ENCODE measurements at regions not wholly inside any gene's neighbourhood (a gene's known extent, or its start where the extent isn't known, plus 50 kb on each side); places are given as distances from the start of the nearest gene placed in this dataset.

DNA sequence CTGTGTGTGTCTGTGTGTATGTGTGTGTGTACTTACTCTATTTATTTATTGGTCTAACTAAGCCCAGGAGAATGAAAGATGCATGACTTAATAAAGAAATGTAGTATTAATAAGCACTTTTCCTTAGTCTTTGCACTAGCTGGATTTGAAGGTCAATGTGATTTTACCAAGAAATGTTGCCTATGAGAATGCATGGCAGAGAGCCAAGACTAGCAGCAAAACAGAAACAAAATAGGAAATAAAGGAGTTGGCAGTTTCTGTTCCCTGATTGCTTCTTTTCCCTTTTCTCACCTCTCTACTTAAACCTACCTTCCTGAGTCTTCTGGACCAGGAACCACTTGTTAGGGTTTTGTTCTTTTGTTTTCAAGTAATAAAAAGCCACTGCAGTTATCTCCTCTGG, 286.1 kb downstream of the KCTD12 start:
- Histone ChIP-seq H3K18ac (ENCODE audit: insufficient read length, low read depth, low read length) (no peak overlapping the region), H3K4me1 (ENCODE audit: insufficient read depth, low read length) (no peaks in the 10 kb centered on the region), H3K79me1 (ENCODE audit: insufficient read depth, low read depth, low read length, poor library complexity, severe bottlenecking) (no peaks in the 10 kb centered on the region), H3K27ac (ENCODE audit: insufficient read length, low read depth, low read length) (no peak overlapping the region), H3T11ph (ENCODE audit: low read length) (no peak overlapping the region), H3K23me2 (ENCODE audit: insufficient read length, low read depth, low read length, poor library complexity, severe bottlenecking) (no peaks in the 10 kb centered on the region), H4K20me1 (ENCODE audit: control insufficient read depth, insufficient read depth, insufficient read length) (no peaks in the 10 kb centered on the region), H3K27me3 (ENCODE audit: insufficient read depth, low read length) (no peaks in the 10 kb centered on the region), H4K5ac (ENCODE audit: insufficient read length, low read depth, low read length) (no peak overlapping the region), H4K91ac (ENCODE audit: insufficient read length, low read depth, low read length) (no peak overlapping the region), H2BK5ac (ENCODE audit: insufficient read length, low read length) (no peak overlapping the region), H3K56ac (ENCODE audit: insufficient read length, low read depth, low read length) (no peak overlapping the region), H4K8ac (replicated peaks; ENCODE audit: insufficient read length, low read depth, low read length) (no peak overlapping the region), H2BK20ac (ENCODE audit: low read depth, low read length, poor library complexity, severe bottlenecking) (no peak overlapping the region), H2AFZ (ENCODE audit: low read length) (no peak overlapping the region), H2BK15ac (ENCODE audit: low read depth, low read length) (no peak overlapping the region), H3K79me2 (ENCODE audit: insufficient read depth, low read length) (no peaks in the 10 kb centered on the region), H3K4ac (ENCODE audit: low read depth, low read length) (no peak overlapping the region), H3K4me2 (ENCODE audit: insufficient read depth, insufficient read length, low read length) (no peak overlapping the region), H2BK12ac (ENCODE audit: insufficient read length, low read depth, low read length) (no peak overlapping the region), H2BK120ac (ENCODE audit: low read depth, low read length, poor library complexity, severe bottlenecking) (no peak overlapping the region), H3K9me3 (ENCODE audit: control insufficient read depth, low read depth, low read length) (no peaks in the 10 kb centered on the region), H3K9ac (ENCODE audit: extremely low read depth, insufficient read length, low read length) (no peak overlapping the region), H2AK5ac (ENCODE audit: insufficient read length, low read length) (no peak overlapping the region), H3K23ac (ENCODE audit: insufficient read length, low read depth, low read length) (no peak overlapping the region), H3K14ac (ENCODE audit: insufficient read depth, low read length) (no peak overlapping the region)
- Mint-ChIP-seq H3K4me1 (no peaks in the 10 kb centered on the region), H3K4me3 (no peak overlapping the region), H3K27ac (no peak overlapping the region), H3K27me3 (ENCODE audit: low read depth) (no peaks in the 10 kb centered on the region), H3K9me3 (no peaks in the 10 kb centered on the region; a peak in 1 of 5 replicates), H3K36me3 (ENCODE audit: insufficient read depth in 1 of 3, low read depth in 3 of 3) (no peaks in the 10 kb centered on the region)
- no peak for DNase-seq
- TF ChIP-seq, protein P1, sequence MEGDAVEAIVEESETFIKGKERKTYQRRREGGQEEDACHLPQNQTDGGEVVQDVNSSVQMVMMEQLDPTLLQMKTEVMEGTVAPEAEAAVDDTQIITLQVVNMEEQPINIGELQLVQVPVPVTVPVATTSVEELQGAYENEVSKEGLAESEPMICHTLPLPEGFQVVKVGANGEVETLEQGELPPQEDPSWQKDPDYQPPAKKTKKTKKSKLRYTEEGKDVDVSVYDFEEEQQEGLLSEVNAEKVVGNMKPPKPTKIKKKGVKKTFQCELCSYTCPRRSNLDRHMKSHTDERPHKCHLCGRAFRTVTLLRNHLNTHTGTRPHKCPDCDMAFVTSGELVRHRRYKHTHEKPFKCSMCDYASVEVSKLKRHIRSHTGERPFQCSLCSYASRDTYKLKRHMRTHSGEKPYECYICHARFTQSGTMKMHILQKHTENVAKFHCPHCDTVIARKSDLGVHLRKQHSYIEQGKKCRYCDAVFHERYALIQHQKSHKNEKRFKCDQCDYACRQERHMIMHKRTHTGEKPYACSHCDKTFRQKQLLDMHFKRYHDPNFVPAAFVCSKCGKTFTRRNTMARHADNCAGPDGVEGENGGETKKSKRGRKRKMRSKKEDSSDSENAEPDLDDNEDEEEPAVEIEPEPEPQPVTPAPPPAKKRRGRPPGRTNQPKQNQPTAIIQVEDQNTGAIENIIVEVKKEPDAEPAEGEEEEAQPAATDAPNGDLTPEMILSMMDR (conservative IDR thresholded peaks at IDR 0.05): no peak
